HG03571 (cell line): ENCODE measurements at regions not wholly inside any gene's neighbourhood (a gene's known extent, or its start where the extent isn't known, plus 50 kb on each side); places are given as distances from the start of the nearest gene placed in this dataset.
"Not testable (repeated sequence)": the region's sequence is repeated elsewhere in the genome, so short reads cannot be mapped to it uniquely, and the experiment has no call there.

ENCODE experiments used
- ATAC-seq: cut with Tn5 transposase; IDR thresholded peaks from one replicate; pipeline ENCODE4 v1.9.1; 2021; ENCODE audit not compliant: unreplicated experiment

GRCh38 chr3:6719999-6720398, 140.9 kb upstream of the GRM7 start:
- ATAC-seq, result no peak

- no peak for ATAC-seq
Observed at GRCh38 chr3:6721491-6721890, 139.4 kb upstream of the GRM7 start.

- ATAC-seq, result no peak
Observed at GRCh38 chr3:6723205-6723604, 137.7 kb upstream of the GRM7 start.

- ATAC-seq, result no peak
Observed at GRCh38 chr3:6726811-6727210, 134.1 kb upstream of the GRM7 start.

- ATAC-seq, result no peak
Observed at GRCh38 chr3:6732807-6733206, 128.1 kb upstream of the GRM7 start.

- no peak for ATAC-seq
Observed at GRCh38 chr3:6733699-6734394, 127.1 kb upstream of the GRM7 start.

- no peak for ATAC-seq
Observed at GRCh38 chr3:6734395-6734746, 126.5 kb upstream of the GRM7 start.

GRCh38 chr3:6736836-6737629, 123.9 kb upstream of the GRM7 start:
- ATAC-seq, result no peak

- ATAC-seq, result no peak
Observed at GRCh38 chr3:6737630-6738029, 123.3 kb upstream of the GRM7 start.

- no peak for ATAC-seq
Observed at GRCh38 chr3:6739288-6739687, 121.6 kb upstream of the GRM7 start.

GRCh38 chr3:6743067-6743720, 117.7 kb upstream of the GRM7 start:
- ATAC-seq, result no peak

- ATAC-seq, result no peak
Observed at GRCh38 chr3:6746443-6746842, 114.5 kb upstream of the GRM7 start.

GRCh38 chr3:6747017-6747416, 113.9 kb upstream of the GRM7 start:
- no peak for ATAC-seq

GRCh38 chr3:6750782-6751181, 110.1 kb upstream of the GRM7 start:
- no peak for ATAC-seq

- no peak for ATAC-seq
Observed at GRCh38 chr3:6753536-6753935, 107.4 kb upstream of the GRM7 start.

GRCh38 chr3:6769532-6770396, 91.2 kb upstream of the GRM7 start:
- not testable (repeated sequence) for ATAC-seq

- no peak for ATAC-seq
Observed at GRCh38 chr3:6770397-6770690, 90.6 kb upstream of the GRM7 start.

GRCh38 chr3:6771171-6771570, 89.7 kb upstream of the GRM7 start:
- ATAC-seq, result no peak

GRCh38 chr3:6779140-6779539, 81.8 kb upstream of the GRM7 start:
- ATAC-seq, result no peak

- no peak for ATAC-seq
Observed at GRCh38 chr3:6781092-6781491, 79.8 kb upstream of the GRM7 start.

- no peak for ATAC-seq
Observed at GRCh38 chr3:6785726-6786125, 75.2 kb upstream of the GRM7 start.
